AG09309 (cell line): ENCODE measurements at regions not wholly inside any gene's neighbourhood (a gene's known extent, or its start where the extent isn't known, plus 50 kb on each side); places are given as distances from the start of the nearest gene placed in this dataset.

Experiments
- DNase-seq: peaks from one replicate; pipeline ENCODE4 v3.0.0-alpha.2; 2010; ENCODE audit warnings: low read depth
- H3K4me3 ChIP-seq: 2 replicates; pipeline ENCODE4 v1.5.1; 2011; ENCODE audit warnings: mild to moderate bottlenecking, low read depth, low read length, moderate library complexity; ENCODE audit not compliant: control insufficient read depth
- CTCF ChIP-seq: IDR thresholded peaks from 2 replicates; pipeline ENCODE4 v1.5.1; 2011; ENCODE audit warnings: mild to moderate bottlenecking, low read depth, low read length, inconsistent platforms; ENCODE audit not compliant: insufficient read depth, control insufficient read depth; ENCODE audit errors: missing control alignments

- H3K4me3 ChIP-seq = no peak overlapping the region
- DNase-seq = no peak
- TF ChIP-seq CTCF = no peak
Observed at GRCh38 chr16:64421515-64421914, 700.3 kb downstream of the CDH11 start.

- DNase-seq = no peak
Observed at GRCh38 chr16:64419832-64420231, 702.0 kb downstream of the CDH11 start.

GRCh38 chr16:64417711-64418227 lies 704.1 kb downstream of the CDH11 start:
- peak; percentile 83 for DNase-seq
- H3K4me3 ChIP-seq = no peak overlapping the region
- no peak for TF ChIP-seq CTCF

More at GRCh38 chr16:64419832-64420231, 702.0 kb downstream of the CDH11 start:
- no peak overlapping the region for H3K4me3 ChIP-seq
- TF ChIP-seq CTCF = no peak

GRCh38 chr16:64416216-64417005 lies 705.5 kb downstream of the CDH11 start:
- peak; percentile 35 for DNase-seq
- TF ChIP-seq CTCF = no peak
- H3K4me3 ChIP-seq = no peak overlapping the region; the same call in 1 of the 2 replicates

- DNase-seq = no peak
- no peak overlapping the region for H3K4me3 ChIP-seq
- TF ChIP-seq CTCF = no peak
Observed at GRCh38 chr16:64412578-64413280, 709.1 kb downstream of the CDH11 start.

GRCh38 chr16:64410306-64410705 lies 711.6 kb downstream of the CDH11 start:
- H3K4me3 ChIP-seq = no peak overlapping the region
- no peak for DNase-seq
- no peak for TF ChIP-seq CTCF
